Right kidney (tissue), 1 donor: ENCODE measurements at regions not wholly inside any gene's neighbourhood (a gene's known extent, or its start where the extent isn't known, plus 50 kb on each side); places are given as distances from the start of the nearest gene placed in this dataset.

ENCODE experiments used
- DNase-seq: peaks from one replicate; pipeline ENCODE4 v3.0.0-alpha.2; 2016

- no peak for DNase-seq
These were observed 1147.1 kb upstream of the TENM4 start for GRCh38 chr11:80587906-80588305.

GRCh38 chr11:80586464-80586863, 1145.6 kb upstream of the TENM4 start:
- DNase-seq, result no peak

- DNase-seq, result no peak
These were observed 1143.8 kb upstream of the TENM4 start for GRCh38 chr11:80584661-80585060.

GRCh38 chr11:80569832-80570231, 1129.0 kb upstream of the TENM4 start:
- no peak for DNase-seq

GRCh38 chr11:80565231-80565630, 1124.4 kb upstream of the TENM4 start:
- no peak for DNase-seq

- DNase-seq, result no peak
These were observed 1121.8 kb upstream of the TENM4 start for GRCh38 chr11:80562523-80563125.

- no peak for DNase-seq
These were observed 1119.1 kb upstream of the TENM4 start for GRCh38 chr11:80559942-80560341.

- DNase-seq, result no peak
These were observed 1112.7 kb upstream of the TENM4 start for GRCh38 chr11:80553565-80553964.

GRCh38 chr11:80542704-80543103, 1101.9 kb upstream of the TENM4 start:
- no peak for DNase-seq

- no peak for DNase-seq
These were observed 1097.2 kb upstream of the TENM4 start for GRCh38 chr11:80538040-80538439.

GRCh38 chr11:80533463-80533862, 1092.6 kb upstream of the TENM4 start:
- no peak for DNase-seq

GRCh38 chr11:80532633-80533232, 1091.9 kb upstream of the TENM4 start:
- no peak for DNase-seq

GRCh38 chr11:80529726-80530125, 1088.9 kb upstream of the TENM4 start:
- no peak for DNase-seq

- no peak for DNase-seq
These were observed 1085.0 kb upstream of the TENM4 start for GRCh38 chr11:80525663-80526405.

- no peak for DNase-seq
These were observed 1083.5 kb upstream of the TENM4 start for GRCh38 chr11:80524349-80524748.

- DNase-seq, result no peak
These were observed 1082.2 kb upstream of the TENM4 start for GRCh38 chr11:80523057-80523456.

GRCh38 chr11:80521592-80521991, 1080.8 kb upstream of the TENM4 start:
- DNase-seq, result no peak

- DNase-seq, result peak; percentile 10
These were observed 1079.7 kb upstream of the TENM4 start for GRCh38 chr11:80520507-80520887.

- peak; percentile 6 for DNase-seq
These were observed 1079.0 kb upstream of the TENM4 start for GRCh38 chr11:80519596-80520506.

GRCh38 chr11:80517701-80518100, 1076.9 kb upstream of the TENM4 start:
- DNase-seq, result no peak

- DNase-seq, result no peak
These were observed 1074.3 kb upstream of the TENM4 start for GRCh38 chr11:80515097-80515496.

GRCh38 chr11:80512491-80512890, 1071.7 kb upstream of the TENM4 start:
- DNase-seq, result no peak

GRCh38 chr11:80505771-80506170, 1064.9 kb upstream of the TENM4 start:
- DNase-seq, result no peak
